GM12892 (cell line): ENCODE measurements at regions not wholly inside any gene's neighbourhood (a gene's known extent, or its start where the extent isn't known, plus 50 kb on each side); places are given as distances from the start of the nearest gene placed in this dataset.

Experiments
- POLR2A ChIP-seq: IDR thresholded peaks from 2 replicates; pipeline ENCODE4 v1.6.1; 2011; ENCODE audit warnings: low read depth, low read length, control low read depth
- POLR2AphosphoS5 ChIP-seq: IDR thresholded peaks from 2 replicates; pipeline ENCODE4 v1.6.1; 2011; ENCODE audit warnings: low read depth, low read length, control low read depth

- TF ChIP-seq POLR2A (no peak), POLR2AphosphoS5 (no peak)
These were observed 96.6 kb upstream of the AKIRIN2 start for GRCh38 chr6:87798393-87799278.
